Activated CD8-positive, alpha-beta memory T cell treated with anti-CD3 and anti-CD28 coated beads for 48 hours (primary cell): ENCODE measurements at regions not wholly inside any gene's neighbourhood (a gene's known extent, or its start where the extent isn't known, plus 50 kb on each side); places are given as distances from the start of the nearest gene placed in this dataset.

ENCODE experiments used
- DNase-seq, 3 experiments: peaks; one replicate each; pipeline ENCODE4 v3.0.0-alpha.2; 2020; ENCODE audit warnings: low read depth in 2 of 3, low spot score in 2 of 3

DNA sequence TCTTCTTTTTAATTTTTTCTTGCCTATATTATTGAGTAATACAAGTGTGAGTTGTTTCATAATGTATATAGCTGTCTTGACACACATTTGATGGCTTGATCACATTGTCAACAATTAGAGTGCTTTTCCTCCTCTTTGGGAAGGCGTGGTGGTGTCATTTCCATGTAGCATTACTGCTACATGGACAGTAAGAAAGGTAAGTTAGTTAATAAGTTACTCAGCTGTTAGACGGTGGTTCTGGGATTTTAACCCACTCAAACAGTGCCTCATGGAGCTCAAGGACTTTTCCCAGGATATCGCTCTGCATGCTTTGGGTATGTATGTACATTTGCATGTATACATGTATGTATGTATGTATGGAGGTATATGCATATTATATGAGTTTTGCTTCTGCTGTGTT is 94.6 kb downstream of the HAPSTR1 start:
- DNase-seq, result no peak

DNA sequence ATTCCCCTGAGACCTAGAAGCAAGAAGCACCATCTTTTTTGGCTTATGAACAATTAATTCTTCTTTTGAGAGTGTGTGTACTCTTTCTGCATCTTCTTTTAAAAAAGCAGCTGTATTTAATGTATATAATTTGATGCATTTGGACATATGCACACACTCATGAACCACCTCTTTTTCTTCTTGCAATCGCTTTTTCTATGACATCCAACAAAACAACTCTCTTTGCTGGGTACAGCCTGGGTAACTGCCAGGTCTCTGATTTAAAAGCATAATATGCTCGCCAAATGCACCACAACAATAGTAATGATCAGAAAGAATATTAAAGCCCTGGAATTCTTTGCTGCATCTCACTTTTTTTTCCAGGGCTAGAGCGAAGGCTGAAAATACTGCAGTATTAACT is 97.3 kb downstream of the HAPSTR1 start:
- DNase-seq, result no peak

DNA sequence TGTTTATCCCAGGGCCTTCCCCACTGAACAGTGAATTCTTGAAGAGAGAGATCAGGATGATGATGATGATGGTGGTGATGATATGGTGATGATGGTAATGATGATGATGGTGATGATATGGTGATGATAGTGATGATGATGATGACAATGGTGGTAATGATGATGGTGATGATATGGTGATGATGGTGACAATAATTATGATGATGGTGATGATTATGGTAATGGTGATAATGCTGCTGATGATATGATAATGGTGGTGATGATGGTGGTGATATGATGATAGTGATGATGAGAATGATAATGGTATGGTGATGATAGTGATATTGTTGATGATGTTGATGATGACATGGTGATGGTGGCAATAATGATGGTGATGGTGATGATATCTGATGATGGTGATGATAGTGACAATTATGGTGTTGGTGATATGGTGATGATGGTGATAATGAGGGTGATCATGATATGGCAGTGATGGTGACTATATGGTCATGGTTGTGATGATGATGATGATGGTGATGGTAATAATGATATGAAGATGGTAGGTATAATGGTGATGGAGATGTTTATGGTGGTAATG is 99.9 kb downstream of the HAPSTR1 start:
- no peak for DNase-seq

DNA sequence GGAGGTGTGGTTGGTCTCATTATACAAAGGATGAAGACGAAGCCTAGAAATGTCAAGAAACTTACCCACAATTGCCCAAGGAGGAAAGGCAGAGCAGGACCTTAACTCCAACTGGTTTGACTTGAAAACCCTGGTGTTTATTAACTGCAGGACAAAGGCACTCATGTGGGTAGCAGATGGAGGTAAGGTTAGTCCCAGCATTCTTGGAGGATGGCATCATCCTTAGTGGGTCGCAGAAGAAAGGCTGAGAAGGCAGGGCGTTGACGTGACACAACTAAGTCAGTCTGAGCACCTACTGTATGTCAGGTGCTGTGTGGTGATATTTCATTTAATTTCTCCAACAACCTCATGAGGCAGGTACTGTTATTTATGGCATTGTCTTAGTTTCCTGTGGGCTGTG is 101.3 kb downstream of the HAPSTR1 start:
- DNase-seq, result no peak

DNA sequence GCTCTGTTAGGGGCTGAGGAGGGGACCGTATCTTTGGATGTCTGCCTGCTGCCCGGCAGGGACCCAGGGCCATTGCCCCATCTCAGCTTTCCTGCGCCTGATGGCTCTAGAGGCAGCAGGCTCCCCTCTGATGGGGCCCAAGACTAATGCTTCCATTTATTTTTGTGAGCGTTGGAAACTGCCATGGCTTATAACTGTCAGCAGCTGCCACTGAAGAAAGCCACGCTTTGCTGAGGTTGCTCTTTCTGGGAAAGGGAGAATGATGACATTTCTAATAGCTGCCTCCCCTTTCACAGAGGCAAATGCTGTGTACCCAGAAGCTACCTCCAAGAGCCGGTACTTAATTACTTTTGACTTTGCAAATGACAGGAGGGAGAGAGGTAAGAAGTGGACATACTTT is 103.8 kb downstream of the HAPSTR1 start:
- DNase-seq, result no peak

DNA sequence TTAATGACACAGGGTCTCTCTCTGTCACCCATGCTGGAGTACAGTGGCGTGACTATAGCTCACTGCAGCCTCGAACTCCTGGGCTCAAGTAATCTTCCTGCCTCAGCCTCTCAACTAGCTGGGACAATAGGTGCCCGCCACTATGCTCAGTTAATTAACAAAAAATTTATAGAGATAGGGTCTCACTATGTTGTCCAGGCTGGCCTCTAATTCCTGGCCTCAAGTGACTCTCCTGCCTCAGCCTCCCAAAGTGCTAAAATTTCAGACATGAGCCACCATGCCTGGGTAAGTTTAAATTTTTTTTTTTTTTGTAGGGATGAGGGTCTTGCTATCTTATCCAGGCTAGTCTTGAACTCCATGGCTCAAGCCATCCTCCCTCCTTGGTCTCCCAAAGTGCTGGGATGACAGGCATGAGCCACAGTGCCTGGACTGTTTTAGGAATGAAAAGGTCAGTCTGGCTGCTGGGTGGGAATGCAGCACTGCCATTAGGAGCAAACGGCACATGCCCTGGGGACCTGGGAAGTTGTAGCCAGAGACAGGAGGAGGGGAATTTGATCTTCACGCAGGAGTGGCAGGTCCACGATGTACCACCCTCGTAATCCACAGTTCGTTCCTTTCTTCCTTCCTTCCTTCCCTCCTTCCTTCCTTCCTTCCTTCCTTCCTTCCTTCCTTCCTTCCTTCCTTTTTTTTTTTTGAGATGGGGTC is 106.7 kb downstream of the HAPSTR1 start:
- DNase-seq, result no peak

DNA sequence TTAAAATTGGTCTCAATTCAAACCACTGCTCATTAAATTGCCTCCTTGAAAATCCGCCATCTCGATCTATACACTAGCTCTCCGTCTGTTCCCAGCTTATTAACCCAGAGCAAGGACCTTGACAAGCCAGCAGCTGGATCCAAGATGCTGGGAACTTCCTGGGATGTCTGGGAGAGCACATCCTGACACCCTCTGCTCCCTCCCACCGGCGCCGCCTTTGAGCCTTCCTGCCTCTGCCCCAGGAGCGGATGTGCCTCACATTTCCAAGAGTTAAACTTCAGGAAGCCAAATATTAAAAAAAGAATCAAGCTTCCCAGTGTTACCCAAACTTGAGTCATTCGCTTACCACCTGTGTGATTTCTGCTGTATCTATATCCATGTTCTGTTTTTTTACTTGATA is 107.9 kb downstream of the HAPSTR1 start:
- DNase-seq, result no peak

DNA sequence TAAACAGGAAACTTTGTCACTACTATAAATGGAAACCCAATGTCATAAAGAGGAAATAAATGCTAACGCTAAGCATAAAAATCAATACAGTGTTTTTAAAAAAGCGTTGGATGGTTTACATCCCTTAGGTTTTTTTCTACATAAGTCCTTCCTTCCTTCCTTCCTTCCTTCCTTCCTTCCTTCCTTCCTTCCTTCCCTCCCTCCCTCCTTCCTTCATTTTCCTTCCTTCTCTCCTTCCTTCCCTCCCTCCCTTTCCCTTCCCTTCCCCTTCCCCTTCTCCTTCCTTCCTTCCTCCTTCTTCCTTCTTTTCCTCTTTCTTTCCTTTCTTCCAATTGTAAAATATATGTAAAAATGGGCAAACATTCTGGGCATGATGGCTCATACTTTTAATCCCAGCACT is 108.3 kb downstream of the HAPSTR1 start:
- DNase-seq, result no peak

DNA sequence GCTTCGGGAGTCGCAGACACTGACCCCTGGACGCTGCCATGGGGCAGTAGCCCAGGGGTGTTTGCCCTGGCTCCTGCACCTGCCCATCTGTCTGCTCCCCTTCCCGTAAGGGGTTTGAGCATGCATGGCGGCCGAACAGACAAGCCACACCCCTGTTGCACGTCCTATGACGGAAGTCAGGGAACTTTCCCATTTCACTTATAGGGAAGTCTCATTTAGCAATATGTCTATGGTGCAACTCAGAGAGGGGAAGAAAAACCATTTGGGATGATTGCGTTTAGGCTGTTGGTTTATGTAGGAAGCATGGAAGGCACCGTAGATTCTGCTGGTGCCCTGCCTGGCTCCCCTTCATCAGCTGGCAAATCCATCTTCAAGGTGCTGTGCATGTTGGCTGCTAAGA is 112.5 kb downstream of the HAPSTR1 start:
- no peak for DNase-seq

DNA sequence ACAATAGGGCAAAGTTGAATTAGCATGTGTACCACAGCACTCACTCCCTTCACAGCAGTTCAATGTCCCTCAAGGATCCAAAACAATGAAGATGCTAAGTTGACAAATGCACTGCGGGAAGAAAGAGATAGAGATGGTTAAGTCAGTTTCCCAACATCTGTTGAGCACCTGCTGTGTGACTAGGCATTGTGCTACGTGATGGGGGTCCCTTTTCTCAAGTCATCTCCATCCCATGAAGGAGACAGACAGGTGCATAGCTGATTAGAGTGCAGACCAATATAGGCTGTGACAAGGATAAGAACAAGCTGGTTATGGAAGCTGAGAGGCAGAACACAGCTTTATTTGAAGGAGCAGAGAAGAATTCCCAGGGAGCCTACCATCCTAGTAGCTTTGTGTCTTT is 114.2 kb downstream of the HAPSTR1 start:
- DNase-seq, result no peak

DNA sequence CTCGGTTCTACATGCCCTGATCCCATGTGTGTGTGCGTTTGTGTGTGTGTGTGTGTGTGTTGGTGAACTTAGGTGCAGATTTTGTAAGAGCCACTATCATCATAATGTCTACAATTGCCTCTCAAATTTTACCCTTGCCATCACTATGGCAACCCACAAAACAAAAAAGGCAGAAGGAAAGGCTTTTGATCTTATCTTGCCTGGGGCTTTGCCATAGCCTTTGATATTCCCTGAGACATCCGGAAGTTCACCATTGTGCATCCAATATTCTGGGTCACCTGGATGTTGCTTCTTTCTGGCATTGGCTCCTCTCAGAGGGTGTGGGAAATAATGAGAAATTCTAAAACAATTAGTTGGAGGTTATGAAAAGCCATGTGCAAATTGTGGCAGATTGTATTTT is 114.7 kb downstream of the HAPSTR1 start:
- DNase-seq, result no peak

DNA sequence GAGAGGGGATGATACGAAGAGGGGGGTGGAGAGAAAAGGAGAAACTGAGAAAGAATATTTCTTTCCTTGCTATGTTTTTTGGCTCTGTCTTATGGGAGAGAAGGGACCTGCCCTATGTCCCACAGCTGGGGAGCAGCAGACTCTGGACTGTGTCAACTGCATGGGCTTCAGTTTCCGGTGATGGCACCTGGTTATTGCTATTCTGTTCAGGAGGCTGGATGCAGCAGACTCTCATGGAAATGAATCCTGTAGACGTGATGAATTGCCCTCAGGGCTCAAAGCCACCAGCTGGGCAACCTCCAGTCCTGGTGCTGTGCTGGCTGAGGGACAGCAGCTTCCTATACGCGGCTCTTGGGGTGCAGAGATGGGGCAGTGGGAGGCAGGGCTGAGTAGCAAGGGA is 121.2 kb downstream of the HAPSTR1 start:
- no peak for DNase-seq

DNA sequence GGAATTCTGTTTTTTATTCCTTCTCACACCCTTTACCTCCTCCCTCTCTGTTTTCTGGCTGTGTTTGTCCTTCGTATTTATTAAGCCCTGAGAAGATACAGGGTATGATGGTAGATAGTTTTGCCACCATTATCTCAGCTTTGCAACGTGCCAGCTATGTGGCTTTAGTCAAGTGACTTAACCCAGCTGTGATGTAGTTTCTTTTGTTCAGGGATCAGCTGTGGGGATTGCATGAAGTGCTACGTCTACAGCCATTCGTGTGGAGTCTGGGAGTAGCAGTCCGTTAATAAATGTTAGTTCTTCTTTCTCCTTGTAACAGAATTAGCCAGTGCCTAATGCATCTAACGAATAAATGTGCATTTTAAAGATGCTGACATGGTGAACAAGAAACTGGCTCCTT is 128.4 kb downstream of the HAPSTR1 start:
- DNase-seq, result no peak

DNA sequence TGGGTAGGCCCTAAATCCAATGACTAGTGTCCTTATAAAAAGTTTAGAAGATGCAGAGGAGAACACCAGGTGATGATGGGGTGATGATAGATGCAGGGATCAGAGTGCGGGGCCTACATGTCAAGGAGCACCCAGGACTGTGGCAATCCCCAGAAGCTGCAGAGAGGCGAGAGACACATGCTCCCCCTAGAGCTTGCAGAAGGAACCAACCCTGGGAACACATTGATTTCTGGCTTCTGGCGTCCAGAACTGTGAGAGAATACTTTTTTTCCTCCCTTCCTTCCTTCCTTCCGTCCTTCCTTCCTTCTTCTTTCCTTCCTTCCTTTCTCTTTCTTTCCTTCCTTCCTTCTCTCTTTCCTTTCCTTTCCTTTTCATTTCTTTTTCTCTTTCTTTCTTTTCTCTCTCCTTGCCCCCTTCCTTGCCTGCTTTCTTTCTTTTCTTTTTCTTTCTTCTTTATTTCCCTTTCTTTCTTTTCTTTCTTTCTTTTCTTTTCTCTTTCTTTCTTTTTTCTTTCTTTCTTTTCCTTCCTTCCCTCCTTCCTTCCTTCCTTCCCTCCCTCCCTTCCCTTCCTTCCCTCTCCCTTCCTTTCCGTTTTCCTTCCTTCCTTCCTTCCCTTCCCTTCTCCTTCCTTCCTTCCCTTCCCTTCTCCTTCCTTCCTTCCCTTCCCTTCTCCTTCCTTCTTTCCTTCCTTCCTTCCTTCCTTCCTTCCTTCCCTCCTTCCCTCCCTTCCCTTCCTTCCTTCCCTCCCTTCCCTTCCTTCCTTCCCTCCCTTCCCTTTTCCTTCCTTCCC is 134.3 kb downstream of the HAPSTR1 start:
- no peak for DNase-seq

DNA sequence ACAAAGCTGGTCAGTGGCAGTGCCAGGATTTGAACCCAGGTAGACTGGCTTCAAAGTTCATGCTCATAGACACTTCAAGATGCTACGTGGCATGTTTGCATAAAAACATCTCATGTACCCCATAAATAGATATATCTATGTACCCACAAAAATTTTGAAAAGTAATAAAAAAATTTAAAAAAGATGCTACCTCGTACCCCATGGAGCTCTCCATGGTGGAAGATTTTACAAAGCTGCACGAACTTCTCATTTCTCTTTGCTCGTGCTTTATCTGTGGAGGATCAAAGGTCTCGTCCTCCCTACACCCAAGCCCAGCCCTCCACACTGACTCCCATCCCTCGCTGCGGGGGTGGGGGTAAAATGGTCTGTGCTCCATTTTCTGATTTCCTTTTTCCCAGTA is 135.5 kb downstream of the HAPSTR1 start:
- DNase-seq, result no peak

DNA sequence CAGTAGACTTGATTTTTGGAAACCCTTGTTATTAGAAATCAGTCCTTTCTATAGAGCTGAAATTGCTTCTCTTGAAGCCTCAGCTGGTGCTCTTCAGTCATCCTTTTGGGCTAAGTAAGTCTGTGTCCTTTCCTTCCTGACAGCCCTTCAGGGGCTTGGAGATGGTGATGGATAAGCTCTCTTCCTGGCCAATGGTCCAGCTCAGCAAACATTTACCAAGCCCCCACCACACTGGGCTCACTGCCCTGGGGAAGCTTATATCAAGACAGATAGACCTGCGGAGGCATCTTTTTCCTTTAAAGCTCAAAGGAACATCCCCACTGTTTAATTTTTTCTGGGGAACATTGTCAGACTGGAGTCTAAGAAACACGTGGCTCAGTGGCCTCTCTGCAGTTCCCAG is 139.6 kb downstream of the HAPSTR1 start:
- no peak for DNase-seq

DNA sequence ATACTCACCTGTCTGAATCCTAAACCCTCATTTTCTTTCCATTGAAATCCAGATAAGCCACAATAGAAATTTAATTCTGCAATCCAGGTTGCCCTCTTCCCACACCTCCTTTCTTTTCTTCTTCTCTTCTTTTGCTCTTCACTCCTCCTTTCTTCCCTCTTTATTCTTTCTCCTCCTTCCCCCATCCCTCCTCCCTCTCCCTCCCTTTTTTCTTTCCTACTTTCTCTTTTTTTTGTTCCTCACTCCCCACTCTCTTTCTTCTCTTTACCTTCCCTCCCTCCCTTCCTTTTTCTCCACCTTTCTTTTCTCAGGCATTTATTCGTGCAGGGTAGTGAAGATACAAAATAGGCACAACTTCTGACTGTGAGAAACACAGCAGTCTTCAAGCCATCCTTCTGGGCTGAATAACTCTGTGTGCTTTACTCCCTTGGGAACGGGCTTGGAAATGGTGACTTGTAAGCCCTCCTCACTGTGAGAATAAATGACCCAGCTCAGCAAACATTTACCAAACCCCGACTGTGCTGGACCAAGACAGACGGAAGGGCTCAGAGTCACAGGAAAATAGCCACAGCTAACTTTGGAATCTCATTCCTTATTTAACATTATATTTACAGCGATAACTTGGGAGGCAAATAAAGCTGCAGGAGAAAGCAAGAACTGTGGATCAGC is 140.8 kb downstream of the HAPSTR1 start:
- no peak for DNase-seq

DNA sequence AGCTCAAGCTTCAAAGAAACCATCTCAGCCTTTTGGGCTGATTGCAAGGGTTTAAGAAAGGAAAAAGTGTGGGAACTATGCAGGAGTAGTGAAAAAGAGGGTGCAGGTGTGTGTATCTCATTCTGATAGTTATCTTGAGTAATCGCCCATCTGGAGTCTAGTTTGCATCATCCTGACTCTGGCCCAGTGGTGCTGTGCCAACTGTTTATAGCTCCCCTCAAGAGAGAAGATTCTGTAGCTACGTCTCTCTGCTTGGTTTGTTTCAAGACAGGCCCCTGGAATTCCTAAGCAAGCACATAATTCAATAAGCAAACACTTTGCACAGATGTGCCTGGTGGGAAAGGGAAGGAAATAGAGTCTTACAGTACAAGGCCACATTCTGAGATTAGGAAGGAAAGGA is 144.4 kb downstream of the HAPSTR1 start:
- no peak for DNase-seq

DNA sequence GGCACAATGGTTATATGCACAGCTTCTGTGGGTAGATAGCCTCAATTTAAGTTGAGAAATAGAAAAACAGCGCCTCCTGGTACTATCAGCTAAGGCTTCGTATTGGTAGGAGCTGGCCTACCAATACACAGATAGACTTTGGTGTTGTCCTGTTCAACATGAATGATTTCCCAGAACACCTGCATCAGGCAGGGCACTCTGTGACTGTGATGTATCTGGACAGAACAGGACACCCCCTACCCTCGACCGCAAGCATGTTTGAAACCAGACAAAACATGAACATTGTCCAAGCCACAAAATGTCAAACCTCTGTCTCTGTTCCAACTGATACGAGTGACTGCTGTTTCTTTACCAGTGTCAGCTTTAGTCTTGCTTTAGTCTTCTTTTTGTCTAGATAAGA is 144.9 kb downstream of the HAPSTR1 start:
- no peak for DNase-seq

DNA sequence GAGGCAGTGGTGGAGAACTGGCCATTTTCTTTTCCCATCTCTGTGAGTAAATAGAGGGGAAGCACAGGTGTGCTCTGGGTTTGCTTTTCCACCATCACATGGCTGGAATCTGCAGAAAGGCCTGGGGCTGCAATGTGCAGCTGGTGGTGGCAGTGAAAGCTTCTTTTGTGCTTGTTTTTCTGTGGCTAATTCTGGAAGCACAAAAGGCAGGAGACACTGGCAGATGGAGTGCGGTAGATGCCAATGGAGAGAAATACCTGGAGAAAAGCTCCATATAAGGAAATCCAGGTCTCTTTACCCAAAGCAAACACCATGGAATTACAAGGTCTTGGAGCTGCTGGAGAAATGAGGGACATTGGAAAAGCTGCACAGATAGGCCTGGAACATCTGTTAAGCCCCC is 146.9 kb downstream of the HAPSTR1 start:
- DNase-seq, result no peak

DNA sequence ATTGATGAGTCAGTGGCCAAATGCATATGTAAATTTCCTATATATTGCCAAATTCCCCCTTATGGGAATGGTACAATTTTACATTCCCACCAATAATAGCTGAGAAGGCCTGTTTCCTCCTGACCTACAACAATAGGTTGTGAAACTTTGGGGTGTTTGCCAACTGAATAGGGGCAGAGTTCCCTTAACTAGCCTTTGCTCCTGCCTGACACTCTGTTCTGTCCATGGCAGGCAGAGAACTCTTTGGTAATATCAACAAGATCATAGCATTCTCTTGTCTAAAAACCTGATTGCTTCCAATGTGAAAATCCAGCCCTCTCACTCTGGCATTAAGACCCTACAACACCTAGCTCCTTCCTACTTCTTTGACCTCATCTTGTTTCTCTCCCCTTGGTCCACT is 149.7 kb downstream of the HAPSTR1 start:
- DNase-seq, result no peak

DNA sequence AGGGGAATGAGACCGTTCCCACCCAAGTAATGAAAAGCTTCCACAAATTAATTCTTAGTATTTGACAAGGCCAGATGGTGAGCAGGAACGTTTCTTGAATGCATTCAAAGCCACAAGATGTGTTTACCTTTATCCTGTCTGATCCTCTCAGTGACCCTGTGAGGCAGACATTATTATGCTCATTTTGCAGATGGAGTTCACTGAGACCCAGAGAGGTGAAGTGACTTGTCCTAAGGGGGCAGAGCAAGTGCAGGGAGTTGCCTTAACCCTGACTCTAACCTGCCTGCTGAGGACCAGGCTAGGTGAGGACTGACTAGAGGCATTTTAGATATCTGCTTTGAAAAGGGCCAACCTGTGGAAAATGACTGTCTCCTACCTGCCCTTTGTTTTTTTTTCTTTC is 156.7 kb downstream of the HAPSTR1 start:
- DNase-seq, result no peak
